Thyroid gland (tissue), 4 donors: ENCODE measurements at regions not wholly inside any gene's neighbourhood (a gene's known extent, or its start where the extent isn't known, plus 50 kb on each side); places are given as distances from the start of the nearest gene placed in this dataset.

ENCODE experiments used
- POLR2A ChIP-seq, 2 donors: fragments of 450-650 bp; IDR thresholded peaks; one replicate each; pipeline ENCODE4 v1.6.1; 2017; ENCODE audit warnings: antibody characterized with exemption in 2 of 2, mild to moderate bottlenecking in 2 of 2, moderate library complexity in 1 of 2
- TF ChIP-seq, protein P1 (sequence below), 6 experiments: fragments of 200-600 bp in 3 of 6; fragments of 450-650 bp in 3 of 6; sonication (generic) in 3 of 6; IDR thresholded peaks; one replicate each; pipeline ENCODE4 v1.5.1; 2016 to 2019; ENCODE audit warnings: antibody characterized with exemption in 6 of 6, mild to moderate bottlenecking in 2 of 6, inconsistent platforms in 1 of 6, moderate library complexity in 1 of 6

GRCh38 chr1:79530055-79530454, 523.5 kb upstream of the ADGRL4 start:
- TF ChIP-seq, protein P1, sequence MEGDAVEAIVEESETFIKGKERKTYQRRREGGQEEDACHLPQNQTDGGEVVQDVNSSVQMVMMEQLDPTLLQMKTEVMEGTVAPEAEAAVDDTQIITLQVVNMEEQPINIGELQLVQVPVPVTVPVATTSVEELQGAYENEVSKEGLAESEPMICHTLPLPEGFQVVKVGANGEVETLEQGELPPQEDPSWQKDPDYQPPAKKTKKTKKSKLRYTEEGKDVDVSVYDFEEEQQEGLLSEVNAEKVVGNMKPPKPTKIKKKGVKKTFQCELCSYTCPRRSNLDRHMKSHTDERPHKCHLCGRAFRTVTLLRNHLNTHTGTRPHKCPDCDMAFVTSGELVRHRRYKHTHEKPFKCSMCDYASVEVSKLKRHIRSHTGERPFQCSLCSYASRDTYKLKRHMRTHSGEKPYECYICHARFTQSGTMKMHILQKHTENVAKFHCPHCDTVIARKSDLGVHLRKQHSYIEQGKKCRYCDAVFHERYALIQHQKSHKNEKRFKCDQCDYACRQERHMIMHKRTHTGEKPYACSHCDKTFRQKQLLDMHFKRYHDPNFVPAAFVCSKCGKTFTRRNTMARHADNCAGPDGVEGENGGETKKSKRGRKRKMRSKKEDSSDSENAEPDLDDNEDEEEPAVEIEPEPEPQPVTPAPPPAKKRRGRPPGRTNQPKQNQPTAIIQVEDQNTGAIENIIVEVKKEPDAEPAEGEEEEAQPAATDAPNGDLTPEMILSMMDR (IDR thresholded peaks at IDR 0.05) = no peak
- TF ChIP-seq POLR2A (IDR thresholded peaks at IDR 0.05) = no peak
